GM21423 (cell line): ENCODE measurements at regions not wholly inside any gene's neighbourhood (a gene's known extent, or its start where the extent isn't known, plus 50 kb on each side); places are given as distances from the start of the nearest gene placed in this dataset.
"Not testable (repeated sequence)": the region's sequence is repeated elsewhere in the genome, so short reads cannot be mapped to it uniquely, and the experiment has no call there.

Experiments
- ATAC-seq: cut with Tn5 transposase; IDR thresholded peaks from one replicate; pipeline ENCODE4 v1.9.1; 2021; ENCODE audit warnings: mild to moderate bottlenecking, moderate library complexity; ENCODE audit not compliant: unreplicated experiment

- no peak for ATAC-seq
Measured at GRCh38 chr17:68670967-68671693, 70.0 kb upstream of the FAM20A start.

GRCh38 chr17:68666438-68666837 lies 65.3 kb upstream of the FAM20A start:
- ATAC-seq: not testable (repeated sequence)

GRCh38 chr17:68665373-68665772 lies 64.2 kb upstream of the FAM20A start:
- ATAC-seq: no peak

GRCh38 chr17:68662479-68662878 lies 61.3 kb upstream of the FAM20A start:
- ATAC-seq: no peak

- no peak for ATAC-seq
Measured at GRCh38 chr17:68662037-68662432, 60.9 kb upstream of the FAM20A start.

GRCh38 chr17:68661265-68662036 lies 60.3 kb upstream of the FAM20A start:
- no peak for ATAC-seq

GRCh38 chr17:68660302-68660701 lies 59.1 kb upstream of the FAM20A start:
- no peak for ATAC-seq

GRCh38 chr17:68658999-68659780 lies 58.0 kb upstream of the FAM20A start:
- ATAC-seq: no peak

GRCh38 chr17:68657576-68657975 lies 56.4 kb upstream of the FAM20A start:
- no peak for ATAC-seq

- ATAC-seq: no peak
Measured at GRCh38 chr17:68657166-68657565, 56.0 kb upstream of the FAM20A start.

GRCh38 chr17:68656666-68657065 lies 55.5 kb upstream of the FAM20A start:
- ATAC-seq: no peak
